WTC11 (cell line): ENCODE measurements at regions not wholly inside any gene's neighbourhood (a gene's known extent, or its start where the extent isn't known, plus 50 kb on each side); places are given as distances from the start of the nearest gene placed in this dataset.

Experiments used
- ATAC-seq: fragments of 200-7000 bp; cut with Tn5 transposase; 2 replicates; pipeline ENCODE4 v1.10.0; 2021; ENCODE audit warnings: mild to moderate bottlenecking, moderate library complexity
- CTCF ChIA-PET: fragments of 300-600 bp; sonication (Branson Sonifier 250); formaldehyde crosslinking; loops from one replicate; lab custom pipeline; 2021; ENCODE audit warnings: antibody characterized with exemption; lab: Charles Lee
- POLR2A ChIA-PET: fragments of 350-600 bp; sonication (Branson Sonifier 250); formaldehyde crosslinking; loops from one replicate; lab custom pipeline; 2021; ENCODE audit warnings: antibody characterized with exemption; lab: Charles Lee
- DNase-seq: peaks from one replicate; pipeline ENCODE4 v3.0.0; 2021; ENCODE audit warnings: low spot score
- H3K27ac Mint-ChIP-seq: 2 replicates; pipeline ENCODE4 v1.8.0; 2021; ENCODE audit warnings: mixed read lengths
- H3K27me3 Mint-ChIP-seq: 2 replicates; pipeline ENCODE4 v1.8.0; 2021; ENCODE audit warnings: low read depth, mild to moderate bottlenecking, moderate library complexity, mixed read lengths
- H3K36me3 Mint-ChIP-seq: 2 replicates; pipeline ENCODE4 v1.8.0; 2021; ENCODE audit warnings: mixed read lengths
- H3K4me1 Mint-ChIP-seq: 2 replicates; pipeline ENCODE4 v1.8.0; 2022; ENCODE audit warnings: mixed read lengths
- H3K4me3 Mint-ChIP-seq: 2 replicates; pipeline ENCODE4 v1.8.0; 2021; ENCODE audit warnings: mild to moderate bottlenecking, moderate library complexity, mixed read lengths
- H3K9me3 Mint-ChIP-seq: 2 replicates; pipeline ENCODE4 v1.8.0; 2021; ENCODE audit warnings: mixed read lengths
- ATF3 ChIP-seq: sonication (generic); formaldehyde crosslinking; conservative IDR thresholded peaks from 2 replicates; pipeline ENCODE4 v1.8.1; 2022; ENCODE audit warnings: mild to moderate bottlenecking, missing genetic modification reagents
- ATF6 ChIP-seq: sonication (generic); formaldehyde crosslinking; IDR thresholded peaks from 2 replicates; pipeline ENCODE4 v1.8.1; 2023; ENCODE audit warnings: mild to moderate bottlenecking, missing genetic modification reagents
- CBFB ChIP-seq: sonication (generic); formaldehyde crosslinking; IDR thresholded peaks from 2 replicates; pipeline ENCODE4 v1.8.1; 2022; ENCODE audit warnings: mild to moderate bottlenecking, low read depth, missing genetic modification reagents
- FOXJ3 ChIP-seq: sonication (generic); formaldehyde crosslinking; IDR thresholded peaks from 2 replicates; pipeline ENCODE4 v1.9.0; 2021; ENCODE audit warnings: missing genetic modification reagents, mild to moderate bottlenecking, borderline replicate concordance
- FOXP1 ChIP-seq: sonication (generic); formaldehyde crosslinking; IDR thresholded peaks from 2 replicates; pipeline ENCODE4 v1.8.0; 2022; ENCODE audit warnings: missing genetic modification reagents, mild to moderate bottlenecking, moderate library complexity, borderline replicate concordance
- NFATC4 ChIP-seq: fragments of 250-450 bp; sonication (Bioruptor Pico); IDR thresholded peaks from 2 replicates; pipeline ENCODE4 v1.9.0; 2021; ENCODE audit warnings: mild to moderate bottlenecking
- SOX15 ChIP-seq: fragments of 250-450 bp; sonication (Bioruptor Pico); IDR thresholded peaks from 2 replicates; pipeline ENCODE4 v1.9.0; 2021; ENCODE audit warnings: mild to moderate bottlenecking
- TEAD4 ChIP-seq: sonication (generic); formaldehyde crosslinking; IDR thresholded peaks from 2 replicates; pipeline ENCODE4 v1.8.0; 2022; ENCODE audit warnings: mild to moderate bottlenecking, missing genetic modification reagents
- USF1 ChIP-seq: sonication (generic); formaldehyde crosslinking; IDR thresholded peaks from 2 replicates; pipeline ENCODE4 v1.8.0; 2022; ENCODE audit warnings: mild to moderate bottlenecking, missing genetic modification reagents
- ZNF263 ChIP-seq: sonication (generic); formaldehyde crosslinking; IDR thresholded peaks from 2 replicates; pipeline ENCODE4 v1.8.1; 2022; ENCODE audit warnings: low read depth, mild to moderate bottlenecking, moderate library complexity, missing genetic modification reagents
- TF ChIP-seq, protein P1 (sequence below): sonication (generic); formaldehyde crosslinking; IDR thresholded peaks from 2 replicates; pipeline ENCODE4 v1.8.0; 2022; ENCODE audit warnings: mild to moderate bottlenecking, missing genetic modification reagents
- TF ChIP-seq, protein P2 (sequence below): fragments of 250-450 bp; sonication (Bioruptor Pico); IDR thresholded peaks from 2 replicates; pipeline ENCODE4 v1.9.0; 2021; ENCODE audit warnings: mild to moderate bottlenecking

DNA sequence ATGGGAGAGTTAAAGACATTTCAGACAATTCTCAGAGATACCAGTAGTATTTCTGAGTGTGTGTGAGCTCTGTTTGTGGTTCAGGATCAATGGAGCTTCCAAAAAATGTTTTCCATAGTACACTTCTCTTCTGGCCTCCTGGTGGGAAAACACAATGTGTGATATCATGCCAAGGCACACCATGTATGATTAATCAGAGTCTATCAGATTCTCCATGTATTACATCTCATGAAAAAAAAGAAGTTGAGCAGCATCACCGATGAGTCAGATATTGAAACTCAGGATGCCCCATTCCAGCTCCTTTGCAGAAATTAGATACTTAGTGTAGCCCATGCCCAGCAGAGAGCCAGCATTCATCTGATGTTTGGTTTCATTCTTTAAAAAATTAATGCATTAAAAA lies 620.3 kb upstream of the POU3F3 start:
- Mint-ChIP-seq H3K27me3 (no peaks in the 10 kb centered on the region), H3K4me3 (no peak overlapping the region), H3K27ac (no peak overlapping the region), H3K36me3 (peaks cover 5% of the 10 kb centered on the region), H3K4me1 (peaks cover 5% of the 10 kb centered on the region; the same call in 1 of the 2 replicates), H3K9me3 (peaks cover 23% of the 10 kb centered on the region)
- no peak for DNase-seq
- POLR2A ChIA-PET, result no interaction called here
- CTCF ChIA-PET, result no interaction called here
- TF ChIP-seq FOXP1 (CRISPR knock-in tag) (no peak), ATF3 (CRISPR knock-in tag) (no peak)
- TF ChIP-seq, protein P1, sequence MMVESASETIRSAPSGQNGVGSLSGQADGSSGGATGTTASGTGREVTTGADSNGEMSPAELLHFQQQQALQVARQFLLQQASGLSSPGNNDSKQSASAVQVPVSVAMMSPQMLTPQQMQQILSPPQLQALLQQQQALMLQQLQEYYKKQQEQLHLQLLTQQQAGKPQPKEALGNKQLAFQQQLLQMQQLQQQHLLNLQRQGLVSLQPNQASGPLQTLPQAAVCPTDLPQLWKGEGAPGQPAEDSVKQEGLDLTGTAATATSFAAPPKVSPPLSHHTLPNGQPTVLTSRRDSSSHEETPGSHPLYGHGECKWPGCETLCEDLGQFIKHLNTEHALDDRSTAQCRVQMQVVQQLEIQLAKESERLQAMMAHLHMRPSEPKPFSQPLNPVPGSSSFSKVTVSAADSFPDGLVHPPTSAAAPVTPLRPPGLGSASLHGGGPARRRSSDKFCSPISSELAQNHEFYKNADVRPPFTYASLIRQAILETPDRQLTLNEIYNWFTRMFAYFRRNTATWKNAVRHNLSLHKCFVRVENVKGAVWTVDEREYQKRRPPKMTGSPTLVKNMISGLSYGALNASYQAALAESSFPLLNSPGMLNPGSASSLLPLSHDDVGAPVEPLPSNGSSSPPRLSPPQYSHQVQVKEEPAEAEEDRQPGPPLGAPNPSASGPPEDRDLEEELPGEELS, result no peak
- TF ChIP-seq, all 79 proteins: peak for 0
- ATAC-seq, result no peak

DNA sequence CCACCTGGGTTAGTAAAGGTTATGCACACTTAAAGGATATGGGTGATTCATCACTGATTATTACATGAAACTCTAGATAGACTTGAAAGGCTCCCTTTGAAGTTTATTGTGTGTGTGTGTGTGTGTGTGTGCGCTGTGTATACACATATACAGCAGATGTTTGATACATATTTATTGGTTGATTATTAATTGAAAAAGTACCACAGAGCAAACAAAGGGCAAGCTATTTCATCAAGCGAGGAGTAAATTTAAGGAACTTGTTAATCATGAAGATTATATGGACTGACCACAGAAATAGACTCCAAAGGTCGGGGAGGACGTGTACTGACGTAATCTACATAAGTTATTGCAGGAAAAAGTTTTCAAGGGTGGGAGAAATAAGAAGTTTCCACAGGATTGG lies 617.4 kb upstream of the POU3F3 start:
- Mint-ChIP-seq H3K36me3 (peaks cover 15% of the 10 kb centered on the region), H3K27ac (no peak overlapping the region), H3K4me1 (no peaks in the 10 kb centered on the region), H3K27me3 (no peaks in the 10 kb centered on the region), H3K9me3 (peaks cover 23% of the 10 kb centered on the region), H3K4me3 (no peak overlapping the region)
- DNase-seq (no peak), ATAC-seq (no peak)
- ChIA-PET POLR2A (no interaction called here), CTCF (no interaction called here)
- TF ChIP-seq SOX15 (CRISPR knock-in tag) (no peak), TEAD4 (CRISPR knock-in tag) (no peak), ATF6 (CRISPR knock-in tag) (no peak), NFATC4 (CRISPR knock-in tag) (no peak), USF1 (CRISPR knock-in tag) (no peak), CBFB (no peak)
- TF ChIP-seq, protein P2, sequence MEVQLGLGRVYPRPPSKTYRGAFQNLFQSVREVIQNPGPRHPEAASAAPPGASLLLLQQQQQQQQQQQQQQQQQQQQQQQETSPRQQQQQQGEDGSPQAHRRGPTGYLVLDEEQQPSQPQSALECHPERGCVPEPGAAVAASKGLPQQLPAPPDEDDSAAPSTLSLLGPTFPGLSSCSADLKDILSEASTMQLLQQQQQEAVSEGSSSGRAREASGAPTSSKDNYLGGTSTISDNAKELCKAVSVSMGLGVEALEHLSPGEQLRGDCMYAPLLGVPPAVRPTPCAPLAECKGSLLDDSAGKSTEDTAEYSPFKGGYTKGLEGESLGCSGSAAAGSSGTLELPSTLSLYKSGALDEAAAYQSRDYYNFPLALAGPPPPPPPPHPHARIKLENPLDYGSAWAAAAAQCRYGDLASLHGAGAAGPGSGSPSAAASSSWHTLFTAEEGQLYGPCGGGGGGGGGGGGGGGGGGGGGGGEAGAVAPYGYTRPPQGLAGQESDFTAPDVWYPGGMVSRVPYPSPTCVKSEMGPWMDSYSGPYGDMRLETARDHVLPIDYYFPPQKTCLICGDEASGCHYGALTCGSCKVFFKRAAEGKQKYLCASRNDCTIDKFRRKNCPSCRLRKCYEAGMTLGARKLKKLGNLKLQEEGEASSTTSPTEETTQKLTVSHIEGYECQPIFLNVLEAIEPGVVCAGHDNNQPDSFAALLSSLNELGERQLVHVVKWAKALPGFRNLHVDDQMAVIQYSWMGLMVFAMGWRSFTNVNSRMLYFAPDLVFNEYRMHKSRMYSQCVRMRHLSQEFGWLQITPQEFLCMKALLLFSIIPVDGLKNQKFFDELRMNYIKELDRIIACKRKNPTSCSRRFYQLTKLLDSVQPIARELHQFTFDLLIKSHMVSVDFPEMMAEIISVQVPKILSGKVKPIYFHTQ, result no peak

- H3K4me3 Mint-ChIP-seq, result no peak overlapping the region
- no peaks in the 10 kb centered on the region for H3K27me3 Mint-ChIP-seq
- no peak for DNase-seq
- TF ChIP-seq USF1 (CRISPR knock-in tag) (no peak), ZNF263 (no peak), FOXJ3 (CRISPR knock-in tag) (no peak)
- POLR2A ChIA-PET, result no interaction called here
- H3K9me3 Mint-ChIP-seq, result peaks cover 49% of the 10 kb centered on the region
- no peaks in the 10 kb centered on the region for H3K4me1 Mint-ChIP-seq
- no peak for ATAC-seq
- H3K36me3 Mint-ChIP-seq, result peaks cover 34% of the 10 kb centered on the region
- H3K27ac Mint-ChIP-seq, result no peak overlapping the region
- CTCF ChIA-PET, result no interaction called here
These were observed 612.9 kb upstream of the POU3F3 start for GRCh38 chr2:104240984-104241383.
